ENCODE measurements at regions not wholly inside any gene's neighbourhood (a gene's known extent, or its start where the extent isn't known, plus 50 kb on each side); places are given as distances from the start of the nearest gene placed in this dataset.

DNA sequence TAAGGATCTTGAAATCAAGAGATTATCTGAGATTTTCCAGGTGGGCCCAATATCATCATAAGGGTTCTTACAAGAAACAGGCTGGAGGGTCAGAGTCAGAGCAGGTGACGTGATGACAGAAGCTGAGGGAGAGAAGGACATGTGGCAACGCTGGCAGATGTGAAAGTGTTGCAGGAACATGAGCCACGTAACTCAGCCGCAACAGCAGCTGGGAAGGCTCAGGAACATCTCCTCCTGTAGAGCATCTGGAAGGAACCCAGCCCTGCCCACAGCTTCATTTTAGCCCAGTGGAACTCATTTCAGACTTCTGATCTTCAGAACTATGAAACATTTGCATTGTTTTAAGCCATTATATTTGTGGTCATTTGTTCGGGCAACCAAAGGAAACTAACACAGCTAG, 156.3 kb upstream of the VEGFC start:
- no peak overlapping the region for H3K9ac ChIP-seq (ENCODE audit: low read length)
- H3K36me3 ChIP-seq (ENCODE audit: insufficient read depth, low read length): no peaks in the 10 kb centered on the region
- no peaks in the 10 kb centered on the region for H3K27me3 ChIP-seq (ENCODE audit: control insufficient read depth in 1 of 2, insufficient read depth in 2 of 2, low read length in 2 of 2)
- H3K27ac ChIP-seq (ENCODE audit: low read depth, low read length): no peak overlapping the region
- H3K9me3 ChIP-seq (ENCODE audit: low read length): no peaks in the 10 kb centered on the region
- H3K4me1 ChIP-seq (ENCODE audit: insufficient read depth, low read length): no peaks in the 10 kb centered on the region
- H3K4me3 ChIP-seq (ENCODE audit: low read depth in 1 of 2, low read length in 2 of 2): no peak overlapping the region

DNA sequence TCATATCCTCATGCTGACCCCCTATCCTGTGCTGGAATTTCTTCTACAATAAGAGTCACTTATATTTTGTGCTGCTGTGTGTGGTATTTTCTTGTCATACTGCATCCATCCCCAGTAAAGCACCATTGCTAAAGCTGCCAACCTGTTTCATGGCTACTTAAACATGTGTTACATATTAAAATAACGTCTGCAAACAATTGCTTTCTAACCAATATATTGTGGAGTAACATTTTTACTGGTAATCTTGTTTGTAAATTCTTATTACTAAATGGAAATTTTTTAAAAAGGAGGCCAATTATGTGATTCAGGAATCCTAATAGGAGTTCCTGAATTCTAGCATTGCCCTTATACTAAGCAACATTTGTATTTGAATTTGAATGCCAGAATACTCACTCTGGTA, 160.3 kb upstream of the VEGFC start:
- no peaks in the 10 kb centered on the region for H3K27me3 ChIP-seq (ENCODE audit: control insufficient read depth in 1 of 2, insufficient read depth in 2 of 2, low read length in 2 of 2)
- H3K9me3 ChIP-seq (ENCODE audit: low read length): no peaks in the 10 kb centered on the region
- H3K9ac ChIP-seq (ENCODE audit: low read length): no peak overlapping the region
- H3K36me3 ChIP-seq (ENCODE audit: insufficient read depth, low read length): no peaks in the 10 kb centered on the region
- no peaks in the 10 kb centered on the region for H3K4me1 ChIP-seq (ENCODE audit: insufficient read depth, low read length)
- H3K4me3 ChIP-seq (ENCODE audit: low read depth in 1 of 2, low read length in 2 of 2): no peak overlapping the region
- H3K27ac ChIP-seq (ENCODE audit: low read depth, low read length): no peak overlapping the region

- no peak overlapping the region for H3K27ac ChIP-seq (ENCODE audit: low read depth, low read length)
- no peaks in the 10 kb centered on the region for H3K9me3 ChIP-seq (ENCODE audit: low read length)
- H3K27me3 ChIP-seq (ENCODE audit: control insufficient read depth in 1 of 2, insufficient read depth in 2 of 2, low read length in 2 of 2): no peaks in the 10 kb centered on the region
- H3K9ac ChIP-seq (ENCODE audit: low read length): no peak overlapping the region
- H3K36me3 ChIP-seq (ENCODE audit: insufficient read depth, low read length): no peaks in the 10 kb centered on the region
- H3K4me3 ChIP-seq (ENCODE audit: low read depth in 1 of 2, low read length in 2 of 2): no peak overlapping the region
- no peaks in the 10 kb centered on the region for H3K4me1 ChIP-seq (ENCODE audit: insufficient read depth, low read length)
Observed at GRCh38 chr4:176957353-176958118, 164.8 kb upstream of the VEGFC start.

DNA sequence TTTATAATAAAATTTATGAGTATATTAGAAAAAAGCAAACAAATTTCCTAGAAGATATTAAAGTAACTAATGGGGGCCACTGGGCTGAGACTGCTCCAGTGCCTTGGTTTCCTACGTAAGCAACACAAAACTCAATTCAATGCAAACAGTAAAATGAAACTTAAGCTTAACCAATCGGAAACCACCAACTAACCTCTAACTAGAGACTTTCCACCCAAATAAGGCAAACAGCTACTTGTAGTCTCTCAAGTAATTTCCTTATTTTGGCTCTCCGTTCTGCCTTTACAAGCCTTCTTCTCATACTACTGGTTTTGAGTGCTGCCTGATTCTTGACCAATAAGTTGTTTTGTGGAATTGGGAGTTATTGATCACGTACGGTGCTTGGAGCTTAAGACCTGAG, 167.3 kb upstream of the VEGFC start:
- Histone ChIP-seq H3K9me3 (ENCODE audit: low read length) (no peaks in the 10 kb centered on the region), H3K36me3 (ENCODE audit: insufficient read depth, low read length) (no peaks in the 10 kb centered on the region), H3K4me1 (ENCODE audit: insufficient read depth, low read length) (no peaks in the 10 kb centered on the region), H3K9ac (ENCODE audit: low read length) (no peak overlapping the region), H3K4me3 (ENCODE audit: low read depth in 1 of 2, low read length in 2 of 2) (no peak overlapping the region), H3K27me3 (ENCODE audit: control insufficient read depth in 1 of 2, insufficient read depth in 2 of 2, low read length in 2 of 2) (no peaks in the 10 kb centered on the region), H3K27ac (ENCODE audit: low read depth, low read length) (no peak overlapping the region)

GRCh38 chr4:176963121-176963520, 170.4 kb upstream of the VEGFC start:
- Histone ChIP-seq H3K27me3 (ENCODE audit: control insufficient read depth in 1 of 2, insufficient read depth in 2 of 2, low read length in 2 of 2) (no peaks in the 10 kb centered on the region), H3K36me3 (ENCODE audit: insufficient read depth, low read length) (no peaks in the 10 kb centered on the region), H3K4me3 (ENCODE audit: low read depth in 1 of 2, low read length in 2 of 2) (no peak overlapping the region), H3K27ac (ENCODE audit: low read depth, low read length) (no peak overlapping the region), H3K4me1 (ENCODE audit: insufficient read depth, low read length) (no peaks in the 10 kb centered on the region), H3K9ac (ENCODE audit: low read length) (no peak overlapping the region), H3K9me3 (ENCODE audit: low read length) (no peaks in the 10 kb centered on the region)

DNA sequence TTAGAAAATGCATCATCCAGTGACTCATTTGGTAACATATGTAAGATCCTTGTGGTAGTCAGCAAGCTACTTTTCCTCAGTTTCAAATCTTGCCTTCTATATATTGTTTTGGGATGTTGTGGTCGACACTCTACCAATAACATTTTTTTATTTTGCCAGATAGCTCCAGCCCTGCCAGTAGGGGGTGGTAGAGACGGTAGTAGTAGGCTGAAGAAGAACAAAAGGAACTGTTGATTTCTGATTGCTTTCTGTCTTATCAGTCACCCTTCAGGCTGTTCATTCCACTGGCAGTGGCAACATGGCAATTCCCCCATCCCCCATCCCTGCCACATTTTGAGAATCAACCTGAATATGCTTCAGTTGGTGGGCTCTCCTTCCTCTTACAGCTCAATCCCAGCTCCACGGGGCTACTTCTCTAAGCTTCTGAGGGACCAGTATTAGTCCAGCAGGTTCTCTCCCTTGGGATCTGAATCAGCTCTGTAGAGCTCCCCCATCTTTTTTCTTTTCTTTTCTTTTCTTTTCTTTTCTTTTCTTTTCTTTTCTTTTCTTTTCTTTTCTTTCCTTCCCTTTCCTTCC, 171.5 kb upstream of the VEGFC start:
- Histone ChIP-seq H3K4me3 (ENCODE audit: low read depth in 1 of 2, low read length in 2 of 2) (no peak overlapping the region), H3K4me1 (ENCODE audit: insufficient read depth, low read length) (no peaks in the 10 kb centered on the region), H3K9me3 (ENCODE audit: low read length) (no peaks in the 10 kb centered on the region), H3K27me3 (ENCODE audit: control insufficient read depth in 1 of 2, insufficient read depth in 2 of 2, low read length in 2 of 2) (no peaks in the 10 kb centered on the region), H3K36me3 (ENCODE audit: insufficient read depth, low read length) (no peaks in the 10 kb centered on the region), H3K27ac (ENCODE audit: low read depth, low read length) (no peak overlapping the region), H3K9ac (ENCODE audit: low read length) (no peak overlapping the region)

DNA sequence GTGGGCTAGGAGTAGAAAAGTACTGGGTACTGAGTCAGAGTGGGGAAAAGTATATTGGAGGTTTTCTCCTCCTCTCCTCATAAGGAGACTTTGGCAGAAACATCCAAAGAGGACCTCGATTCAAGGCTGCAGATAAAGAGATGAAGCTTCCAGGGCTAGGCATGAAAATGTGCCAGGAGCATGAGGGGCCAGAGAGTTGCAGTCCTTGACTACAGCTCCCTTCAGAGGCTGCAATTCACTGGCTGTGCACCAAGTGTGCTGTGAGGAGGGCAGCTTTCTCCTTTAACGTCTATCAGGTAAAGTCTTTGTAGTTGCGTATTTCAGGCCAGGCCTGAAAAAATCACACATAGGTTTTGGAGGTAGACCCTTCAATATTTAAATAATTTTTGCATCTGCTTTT, 174.9 kb upstream of the VEGFC start:
- Histone ChIP-seq H3K9ac (ENCODE audit: low read length) (no peak overlapping the region), H3K9me3 (ENCODE audit: low read length) (no peaks in the 10 kb centered on the region), H3K27me3 (ENCODE audit: control insufficient read depth in 1 of 2, insufficient read depth in 2 of 2, low read length in 2 of 2) (no peaks in the 10 kb centered on the region), H3K27ac (ENCODE audit: low read depth, low read length) (no peak overlapping the region), H3K36me3 (ENCODE audit: insufficient read depth, low read length) (no peaks in the 10 kb centered on the region), H3K4me3 (ENCODE audit: low read depth in 1 of 2, low read length in 2 of 2) (no peak overlapping the region), H3K4me1 (ENCODE audit: insufficient read depth, low read length) (no peaks in the 10 kb centered on the region)

- H3K36me3 ChIP-seq (ENCODE audit: insufficient read depth, low read length): no peaks in the 10 kb centered on the region
- H3K27ac ChIP-seq (ENCODE audit: low read depth, low read length): no peak overlapping the region
- no peaks in the 10 kb centered on the region for H3K4me1 ChIP-seq (ENCODE audit: insufficient read depth, low read length)
- H3K9me3 ChIP-seq (ENCODE audit: low read length): no peaks in the 10 kb centered on the region
- H3K27me3 ChIP-seq (ENCODE audit: control insufficient read depth in 1 of 2, insufficient read depth in 2 of 2, low read length in 2 of 2): no peaks in the 10 kb centered on the region
- no peak overlapping the region for H3K4me3 ChIP-seq (ENCODE audit: low read depth in 1 of 2, low read length in 2 of 2)
- no peak overlapping the region for H3K9ac ChIP-seq (ENCODE audit: low read length)
Observed at GRCh38 chr4:176968094-176968493, 175.4 kb upstream of the VEGFC start.

- Histone ChIP-seq H3K27me3 (ENCODE audit: control insufficient read depth in 1 of 2, insufficient read depth in 2 of 2, low read length in 2 of 2) (no peaks in the 10 kb centered on the region), H3K4me1 (ENCODE audit: insufficient read depth, low read length) (no peaks in the 10 kb centered on the region), H3K9me3 (ENCODE audit: low read length) (no peaks in the 10 kb centered on the region), H3K36me3 (ENCODE audit: insufficient read depth, low read length) (no peaks in the 10 kb centered on the region), H3K4me3 (ENCODE audit: low read depth in 1 of 2, low read length in 2 of 2) (no peak overlapping the region), H3K27ac (ENCODE audit: low read depth, low read length) (no peak overlapping the region), H3K9ac (ENCODE audit: low read length) (no peak overlapping the region)
Observed at GRCh38 chr4:176969011-176969410, 176.3 kb upstream of the VEGFC start.

DNA sequence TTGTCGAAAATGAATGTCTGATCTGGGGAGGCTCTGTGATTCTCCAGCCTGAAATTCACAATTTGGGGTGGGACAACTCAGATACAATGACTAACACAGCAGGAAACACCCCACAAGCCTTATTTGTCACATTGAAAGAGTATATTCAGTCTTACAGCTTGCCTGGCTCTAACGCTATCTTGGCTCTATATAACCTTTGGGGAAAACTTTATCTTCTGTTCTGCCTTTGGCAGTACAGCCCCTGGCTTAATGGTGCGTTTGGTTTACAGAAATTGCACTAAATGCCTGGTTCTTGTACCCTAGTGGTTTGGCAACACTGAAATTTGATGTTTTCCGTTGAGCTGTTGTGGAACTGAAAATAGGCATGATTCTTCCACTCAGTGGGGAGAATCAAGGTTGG, 178.1 kb upstream of the VEGFC start:
- H3K4me3 ChIP-seq (ENCODE audit: low read depth in 1 of 2, low read length in 2 of 2): no peak overlapping the region
- no peaks in the 10 kb centered on the region for H3K36me3 ChIP-seq (ENCODE audit: insufficient read depth, low read length)
- H3K27ac ChIP-seq (ENCODE audit: low read depth, low read length): no peak overlapping the region
- no peaks in the 10 kb centered on the region for H3K27me3 ChIP-seq (ENCODE audit: control insufficient read depth in 1 of 2, insufficient read depth in 2 of 2, low read length in 2 of 2)
- no peaks in the 10 kb centered on the region for H3K9me3 ChIP-seq (ENCODE audit: low read length)
- H3K4me1 ChIP-seq (ENCODE audit: insufficient read depth, low read length): no peaks in the 10 kb centered on the region
- no peak overlapping the region for H3K9ac ChIP-seq (ENCODE audit: low read length)

DNA sequence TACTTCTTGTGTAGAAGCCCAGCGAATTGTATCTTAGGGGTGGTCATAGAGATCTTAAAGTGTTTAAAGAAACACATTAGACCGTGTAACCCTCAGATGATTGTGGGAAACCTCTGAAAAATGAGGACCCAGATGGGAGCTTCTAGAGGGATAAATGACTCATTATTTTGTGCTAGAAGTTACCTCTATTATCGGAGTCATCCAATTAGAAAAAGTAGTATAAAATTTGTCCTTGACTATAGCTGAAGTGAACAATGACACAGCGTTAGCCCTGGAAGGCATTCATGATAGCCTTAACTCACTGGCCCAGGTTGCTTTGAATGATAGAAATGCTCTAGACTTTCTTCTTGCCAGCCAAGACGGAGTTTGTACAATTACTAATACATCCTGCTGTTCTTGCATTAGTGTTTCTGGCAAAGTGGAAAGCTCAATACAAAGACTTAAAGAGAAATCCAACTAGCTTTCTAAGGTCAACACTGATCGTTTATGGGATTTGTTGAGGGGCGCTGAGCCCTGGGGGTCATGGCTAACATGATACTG, 178.9 kb upstream of the VEGFC start:
- Histone ChIP-seq H3K27ac (ENCODE audit: low read depth, low read length) (no peak overlapping the region), H3K4me1 (ENCODE audit: insufficient read depth, low read length) (no peaks in the 10 kb centered on the region), H3K9me3 (ENCODE audit: low read length) (no peaks in the 10 kb centered on the region), H3K4me3 (ENCODE audit: low read depth in 1 of 2, low read length in 2 of 2) (no peak overlapping the region), H3K27me3 (ENCODE audit: control insufficient read depth in 1 of 2, insufficient read depth in 2 of 2, low read length in 2 of 2) (no peaks in the 10 kb centered on the region), H3K36me3 (ENCODE audit: insufficient read depth, low read length) (no peaks in the 10 kb centered on the region), H3K9ac (ENCODE audit: low read length) (no peak overlapping the region)

- no peaks in the 10 kb centered on the region for H3K4me1 ChIP-seq (ENCODE audit: insufficient read depth, low read length)
- H3K36me3 ChIP-seq (ENCODE audit: insufficient read depth, low read length): no peaks in the 10 kb centered on the region
- no peaks in the 10 kb centered on the region for H3K27me3 ChIP-seq (ENCODE audit: control insufficient read depth in 1 of 2, insufficient read depth in 2 of 2, low read length in 2 of 2)
- no peak overlapping the region for H3K9ac ChIP-seq (ENCODE audit: low read length)
- H3K9me3 ChIP-seq (ENCODE audit: low read length): no peaks in the 10 kb centered on the region
- H3K4me3 ChIP-seq (ENCODE audit: low read depth in 1 of 2, low read length in 2 of 2): no peak overlapping the region
- H3K27ac ChIP-seq (ENCODE audit: low read depth, low read length): no peak overlapping the region
Observed at GRCh38 chr4:176979416-176979815, 186.7 kb upstream of the VEGFC start.

Measured in muscle layer of colon (tissue), 2 donors.